K562 (cell line): ENCODE measurements at regions not wholly inside any gene's neighbourhood (a gene's known extent, or its start where the extent isn't known, plus 50 kb on each side); places are given as distances from the start of the nearest gene placed in this dataset.

ENCODE experiments used
- ATAC-seq: fragments of 200-7000 bp; cut with Tn5 transposase; 3 replicates; pipeline ENCODE4 v1.9.1; 2020; ENCODE audit warnings: moderate library complexity
- BruUV-seq: library from RNA; stranded (reverse); fragments of 400-500 nt; replicated peaks from 2 replicates; lab custom pipeline; 2021; lab: Mats Ljungman, UMichigan
- CTCF ChIA-PET: fragments of 300-600 bp; formaldehyde crosslinking; extraction: SDS; loops from one replicate; lab custom pipeline; 2021; ENCODE audit warnings: low intra/inter-chr PET ratio; lab: Yijun Ruan, JAX
- POLR2A ChIA-PET: fragments of 300-600, 350-650 bp; sonication (Branson Sonifier 250); formaldehyde crosslinking; extraction: SDS; loops from one replicate; lab custom pipeline; 2021; ENCODE audit warnings: antibody characterized with exemption, inconsistent platforms; lab: Yijun Ruan, JAX
- DNase-seq, 4 experiments: peaks; one replicate each; pipeline versions ENCODE4 v3.0.0 to v3.0.0-alpha.2; 2011 to 2018; ENCODE audit warnings: low spot score in 3 of 4, mixed read lengths in 3 of 4; ENCODE audit errors: extremely low read depth in 1 of 4
- FAIRE-seq: peaks from 2 replicates; lab custom pipeline; 2011; peaks lifted over from hg19 to GRCh38; lab: Jason Lieb, UNC
- H2AFZ ChIP-seq: 2 replicates; pipeline ENCODE4 v1.6.0; 2011; ENCODE audit warnings: low read depth, low read length, control low read depth, inconsistent platforms
- H3K27ac ChIP-seq: fragments of 200-600 bp; 3 replicates; pipeline ENCODE4 v1.8.0; 2011; ENCODE audit warnings: low read depth, mild to moderate bottlenecking, control low read depth, inconsistent platforms, low read length, moderate library complexity, mixed read lengths; ENCODE audit errors: extremely low read depth
- H3K27me3 ChIP-seq, 2 experiments: fragments of 300-600 bp in 1 of 2; 2 replicates in 1 of 2; 3 replicates in 1 of 2; pipeline versions ENCODE4 v1.6.0 to v1.8.0; 2011; ENCODE audit warnings: inconsistent platforms in 2 of 2, low read length in 2 of 2, mild to moderate bottlenecking in 1 of 2, mixed read lengths in 1 of 2, moderate library complexity in 1 of 2; ENCODE audit not compliant: control insufficient read depth in 2 of 2, insufficient read depth in 2 of 2
- H3K36me3 ChIP-seq: fragments of 300-600 bp; 3 replicates; pipeline ENCODE4 v1.8.0; 2011; ENCODE audit warnings: mild to moderate bottlenecking, low read length, inconsistent platforms; ENCODE audit not compliant: control insufficient read depth, insufficient read depth
- H3K4me1 ChIP-seq, 2 experiments: fragments of 200-600 bp in 1 of 2; replicated peaks in 1 of 2; 2 replicates in 1 of 2; 3 replicates in 1 of 2; pipeline versions ENCODE4 v1.5.1 to v1.8.0; 2011; ENCODE audit warnings: inconsistent platforms in 2 of 2, low read length in 2 of 2, mild to moderate bottlenecking in 1 of 2, mixed read lengths in 1 of 2, moderate library complexity in 1 of 2; ENCODE audit not compliant: control insufficient read depth in 2 of 2, insufficient read depth in 2 of 2
- H3K4me2 ChIP-seq: 2 replicates; pipeline ENCODE4 v1.6.1; 2011; ENCODE audit warnings: low read length, control low read depth, inconsistent platforms, mixed read lengths; ENCODE audit not compliant: insufficient read depth
- H3K4me3 ChIP-seq: fragments of 200-600 bp; sonication (generic), shearing (Covaris generic); 2 replicates; pipeline ENCODE4 v1.5.1; 2016; ENCODE audit warnings: control low read depth, inconsistent platforms
- H3K79me2 ChIP-seq: fragments of 200-600 bp; 3 replicates; pipeline ENCODE4 v1.8.0; 2011; ENCODE audit warnings: low read length, inconsistent platforms; ENCODE audit not compliant: control insufficient read depth, insufficient read depth
- H3K9ac ChIP-seq, 2 experiments: 2 replicates each; pipeline versions ENCODE4 v1.6.0 to v1.6.1; 2011; ENCODE audit warnings: low read depth in 2 of 2, low read length in 2 of 2, control low read depth in 1 of 2, inconsistent platforms in 1 of 2, mild to moderate bottlenecking in 1 of 2, mixed read lengths in 1 of 2; ENCODE audit not compliant: insufficient read depth in 1 of 2
- H3K9me1 ChIP-seq: one replicate; pipeline ENCODE4 v1.6.0; 2011; ENCODE audit warnings: inconsistent platforms, mild to moderate bottlenecking, low read length, moderate library complexity; ENCODE audit not compliant: control insufficient read depth, insufficient read depth
- H3K9me3 ChIP-seq: replicated peaks from 2 replicates; pipeline ENCODE4 v1.5.1; 2011; ENCODE audit warnings: low read depth, low read length, inconsistent platforms; ENCODE audit not compliant: control insufficient read depth, insufficient read depth
- H4K20me1 ChIP-seq: replicated peaks from 2 replicates; pipeline ENCODE4 v1.6.1; 2011; ENCODE audit warnings: low read length, inconsistent platforms, mixed read lengths; ENCODE audit not compliant: control insufficient read depth, insufficient read depth
- BCLAF1 ChIP-seq, 2 experiments: fragments of 450-650 bp in 1 of 2; IDR thresholded peaks; 2 replicates each; pipeline ENCODE4 v1.6.1; 2011 to 2017; ENCODE audit warnings: low read depth in 2 of 2, antibody characterized with exemption in 1 of 2, borderline replicate concordance in 1 of 2, low read length in 1 of 2, mild to moderate bottlenecking in 1 of 2, mixed read lengths in 1 of 2; ENCODE audit not compliant: control insufficient read depth in 1 of 2
- CREB3 ChIP-seq: fragments of 450-650 bp; conservative IDR thresholded peaks from 2 replicates; pipeline ENCODE4 v1.6.1; 2016; ENCODE audit warnings: missing genetic modification characterization, low read depth, mild to moderate bottlenecking, missing compliant biosample characterization, moderate library complexity
- CREM ChIP-seq: IDR thresholded peaks from 2 replicates; pipeline ENCODE4 v1.6.1; 2014; ENCODE audit warnings: antibody characterized with exemption, low read depth
- NR4A1 ChIP-seq, 2 experiments: fragments of 250-450 bp in 1 of 2; fragments of 450-650 bp in 1 of 2; sonication (Bioruptor Pico) in 1 of 2; IDR thresholded peaks; 2 replicates each; pipeline versions ENCODE4 v1.4.0 to v1.6.1; 2016 to 2020; ENCODE audit warnings: mild to moderate bottlenecking in 2 of 2, missing compliant biosample characterization in 1 of 2, missing genetic modification characterization in 1 of 2, moderate library complexity in 1 of 2
- PYGO2 ChIP-seq: fragments of 450-650 bp; IDR thresholded peaks from 2 replicates; pipeline ENCODE4 v1.6.1; 2016; ENCODE audit warnings: mild to moderate bottlenecking, missing genetic modification characterization, moderate library complexity, missing compliant biosample characterization
- RBBP5 ChIP-seq: fragments of 200-600 bp; sonication (generic); IDR thresholded peaks from 2 replicates; pipeline ENCODE4 v1.6.1; 2012; ENCODE audit warnings: borderline replicate concordance, mild to moderate bottlenecking, low read length, control low read depth, inconsistent platforms; ENCODE audit not compliant: insufficient read depth, poor library complexity, severe bottlenecking
- RNF219 ChIP-seq: fragments of 250-450 bp; sonication (Bioruptor Pico); IDR thresholded peaks from 2 replicates; pipeline ENCODE4 v1.5.0; 2022; ENCODE audit warnings: mild to moderate bottlenecking
- TFAM ChIP-seq: fragments of 250-450 bp; sonication (Bioruptor Pico); conservative IDR thresholded peaks from 2 replicates; pipeline ENCODE4 v1.5.0; 2021; ENCODE audit warnings: mild to moderate bottlenecking, moderate library complexity
- UBTF ChIP-seq, 2 experiments: IDR thresholded peaks; 2 replicates each; pipeline ENCODE4 v1.6.1; 2012; ENCODE audit warnings: improper control_type of control experiment in 2 of 2, low read depth in 2 of 2, low read length in 2 of 2, borderline replicate concordance in 1 of 2
- ZKSCAN1 ChIP-seq: fragments of 150-350 bp; IDR thresholded peaks from 2 replicates; pipeline ENCODE4 v1.6.1; 2016; ENCODE audit warnings: low read depth, low read length
- ZNF511 ChIP-seq: sonication (generic); formaldehyde crosslinking; IDR thresholded peaks from 2 replicates; pipeline ENCODE4 v1.8.0; 2022; ENCODE audit warnings: mild to moderate bottlenecking, missing genetic modification reagents
- WGBS: fragments of 100-300 bp; shearing (Covaris generic); methylation state at CpG from one replicate; pipeline ENCODE4 v1.1.6; 2016; ENCODE audit warnings: low coverage, mixed read lengths; ENCODE audit not compliant: insufficient coverage; ENCODE audit errors: missing lambda C conversion rate; 5-methylcytosine and 5-hydroxymethylcytosine counted together
- in situ Hi-C: fragments of 300-500 bp; cut with MboI; formaldehyde crosslinking; loops from 4 replicates; pipeline ENCODE4 v1.15.0; 2018; ENCODE audit warnings: inconsistent platforms, mixed read lengths
- intact Hi-C: fragments of 100-400 bp; cut with micrococcal nuclease; formaldehyde crosslinking; loops from 2 replicates; pipeline ENCODE4 v1.14.2; 2022

- no TSS peak for BruUV-seq
- no peaks in the 10 kb centered on the region for H3K4me1 ChIP-seq
- intact Hi-C loops (no loop called here), in situ Hi-C loops (no loop called here)
- H3K36me3 ChIP-seq: no peaks in the 10 kb centered on the region
- ATAC-seq (no peak), FAIRE-seq (no peak), DNase-seq (no peak)
- no peaks in the 10 kb centered on the region for H4K20me1 ChIP-seq
- H3K9ac ChIP-seq: no peak overlapping the region
- H3K9me1 ChIP-seq: no peaks in the 10 kb centered on the region
- H3K79me2 ChIP-seq: no peaks in the 10 kb centered on the region
- H2AFZ ChIP-seq: no peak overlapping the region
- no peaks in the 10 kb centered on the region for H3K27me3 ChIP-seq
- POLR2A ChIA-PET: no interaction called here
- CTCF ChIA-PET: no interaction called here
- H3K27ac ChIP-seq: no peak overlapping the region
- no peak overlapping the region for H3K4me3 ChIP-seq
- H3K9me3 ChIP-seq: no peaks in the 10 kb centered on the region; the same call in 1 of the 2 replicates
- no peak for TF ChIP-seq CREB3
- no peak for TF ChIP-seq RNF219
- TF ChIP-seq NR4A1 (CRISPR knock-in tag; IDR thresholded peaks at IDR 0.05): no peak
- no peak for TF ChIP-seq NR4A1 (tag; IDR thresholded peaks at IDR 0.05)
- no peak for TF ChIP-seq PYGO2 (tag)
- no peak for TF ChIP-seq UBTF (IDR thresholded peaks at IDR 0.05; ENCODE audit: borderline replicate concordance in 1 of 2, low read depth in 2 of 2, low read length in 2 of 2)
- no peak for TF ChIP-seq BCLAF1 (IDR thresholded peaks at IDR 0.05; ENCODE audit: borderline replicate concordance in 1 of 2, control insufficient read depth in 1 of 2, low read depth in 2 of 2, low read length in 1 of 2)
- TF ChIP-seq ZKSCAN1: no peak
- no peak for TF ChIP-seq ZNF511
- TF ChIP-seq TFAM (CRISPR knock-in tag): no peak
- no peak for TF ChIP-seq CREM
- TF ChIP-seq RBBP5: no peak
- no peak overlapping the region for H3K4me2 ChIP-seq
- WGBS: 0% methylated on average over 1 of the region's 1 CpG
Measured at GRCh38 chr4:149065753-149066152, 623.5 kb upstream of the NR3C2 start.
